ENCODE measurements at regions not wholly inside any gene's neighbourhood (a gene's known extent, or its start where the extent isn't known, plus 50 kb on each side); places are given as distances from the start of the nearest gene placed in this dataset.

DNA sequence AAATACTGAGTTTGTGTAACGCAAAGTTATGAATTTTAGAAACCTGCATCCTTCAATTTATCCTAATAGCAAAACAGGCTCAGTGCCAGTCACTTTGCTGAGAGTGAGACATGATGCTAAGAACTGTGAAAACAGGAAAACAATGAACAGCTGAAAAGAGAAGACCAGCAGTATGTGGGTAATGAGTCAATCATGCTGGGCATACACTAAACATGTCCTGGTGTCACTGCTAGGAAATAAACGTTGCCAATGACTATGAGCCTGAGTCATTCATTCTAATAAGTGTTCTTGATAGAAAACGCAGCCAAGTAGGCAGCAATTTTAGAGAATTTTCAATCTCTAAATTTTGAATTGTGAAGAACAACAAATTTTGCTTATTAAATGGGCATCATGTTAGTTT, 237.3 kb downstream of the GALR1 start:
- peaks cover 0 to 11% (median 7%) of the 10 kb centered on the region in 4 donors for H3K9me3 ChIP-seq
- no peak for DNase-seq
- intact Hi-C loops (cut with DNase I; ENCODE audit: low total_unique reads): no loop called here
- peaks cover 0 to 9% (median 0%) of the 10 kb centered on the region in 3 donors for H3K27me3 ChIP-seq
- no peaks in the 10 kb centered on the region for H3K36me3 ChIP-seq
- TF ChIP-seq, protein P1, sequence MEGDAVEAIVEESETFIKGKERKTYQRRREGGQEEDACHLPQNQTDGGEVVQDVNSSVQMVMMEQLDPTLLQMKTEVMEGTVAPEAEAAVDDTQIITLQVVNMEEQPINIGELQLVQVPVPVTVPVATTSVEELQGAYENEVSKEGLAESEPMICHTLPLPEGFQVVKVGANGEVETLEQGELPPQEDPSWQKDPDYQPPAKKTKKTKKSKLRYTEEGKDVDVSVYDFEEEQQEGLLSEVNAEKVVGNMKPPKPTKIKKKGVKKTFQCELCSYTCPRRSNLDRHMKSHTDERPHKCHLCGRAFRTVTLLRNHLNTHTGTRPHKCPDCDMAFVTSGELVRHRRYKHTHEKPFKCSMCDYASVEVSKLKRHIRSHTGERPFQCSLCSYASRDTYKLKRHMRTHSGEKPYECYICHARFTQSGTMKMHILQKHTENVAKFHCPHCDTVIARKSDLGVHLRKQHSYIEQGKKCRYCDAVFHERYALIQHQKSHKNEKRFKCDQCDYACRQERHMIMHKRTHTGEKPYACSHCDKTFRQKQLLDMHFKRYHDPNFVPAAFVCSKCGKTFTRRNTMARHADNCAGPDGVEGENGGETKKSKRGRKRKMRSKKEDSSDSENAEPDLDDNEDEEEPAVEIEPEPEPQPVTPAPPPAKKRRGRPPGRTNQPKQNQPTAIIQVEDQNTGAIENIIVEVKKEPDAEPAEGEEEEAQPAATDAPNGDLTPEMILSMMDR (IDR thresholded peaks at IDR 0.05): no peak
- H3K27ac ChIP-seq: no peak overlapping the region
- H3K4me3 ChIP-seq: no peak overlapping the region
- H3K4me1 ChIP-seq: no peaks in the 10 kb centered on the region
- WGBS, 5 donors: 68 to 80% (median 75%) methylated on average over 3 of the region's 3 CpGs

DNA sequence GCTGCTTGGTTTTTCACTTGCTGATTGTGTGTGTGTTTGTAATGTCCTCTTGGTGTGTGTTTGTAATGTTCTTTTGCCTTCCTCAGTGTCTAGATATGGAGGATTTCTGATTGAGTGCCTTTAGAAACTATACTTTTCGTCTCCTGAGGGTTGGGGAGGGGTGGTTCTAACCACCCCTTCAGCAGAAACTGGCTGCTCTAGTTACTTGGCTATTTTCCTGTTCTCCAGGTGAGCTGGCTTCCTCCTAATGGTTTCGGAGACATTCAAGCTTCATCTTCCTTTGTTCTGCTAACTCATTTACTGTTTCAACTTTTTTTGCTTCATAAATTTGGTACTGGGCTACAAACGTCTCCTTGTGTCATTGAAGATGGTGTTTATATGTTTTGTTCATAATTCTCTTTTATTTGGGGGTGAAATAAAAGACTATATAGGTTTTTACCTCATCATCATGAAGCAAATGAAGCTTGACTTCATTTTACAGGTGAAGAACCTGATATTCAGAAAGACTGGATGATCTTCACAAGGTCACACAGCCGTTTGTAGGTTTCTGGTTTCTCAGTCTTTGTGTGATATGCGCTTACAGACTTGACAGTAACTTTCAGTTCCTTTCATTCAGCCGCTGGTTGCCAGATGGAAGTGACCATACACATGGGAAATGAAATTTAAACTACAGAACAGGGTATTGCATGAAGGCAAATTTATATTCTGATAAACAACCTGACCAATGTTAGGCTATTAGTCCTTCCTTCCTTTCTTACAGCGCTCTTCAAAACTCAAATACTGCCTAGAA, 238.5 kb downstream of the GALR1 start:
- intact Hi-C loops (cut with DNase I; ENCODE audit: low total_unique reads): no loop called here
- no peaks in the 10 kb centered on the region for H3K4me1 ChIP-seq
- WGBS, 5 donors: 65 to 81% (median 74%) methylated on average over 7 of the region's 7 CpGs
- no peak for TF ChIP-seq POLR2AphosphoS5 (IDR thresholded peaks at IDR 0.05)
- TF ChIP-seq, protein P1 (IDR thresholded peaks at IDR 0.05): no peak
- no peak for TF ChIP-seq POLR2A (IDR thresholded peaks at IDR 0.05)
- no peak for TF ChIP-seq EP300 (IDR thresholded peaks at IDR 0.05)
- no peak overlapping the region for H3K4me3 ChIP-seq
- DNase-seq: no peak
- H3K36me3 ChIP-seq: no peaks in the 10 kb centered on the region
- peaks cover 0 to 9% (median 0%) of the 10 kb centered on the region in 3 donors for H3K27me3 ChIP-seq
- no peak overlapping the region for H3K27ac ChIP-seq
- peaks cover 0 to 11% (median 7%) of the 10 kb centered on the region in 4 donors for H3K9me3 ChIP-seq

DNA sequence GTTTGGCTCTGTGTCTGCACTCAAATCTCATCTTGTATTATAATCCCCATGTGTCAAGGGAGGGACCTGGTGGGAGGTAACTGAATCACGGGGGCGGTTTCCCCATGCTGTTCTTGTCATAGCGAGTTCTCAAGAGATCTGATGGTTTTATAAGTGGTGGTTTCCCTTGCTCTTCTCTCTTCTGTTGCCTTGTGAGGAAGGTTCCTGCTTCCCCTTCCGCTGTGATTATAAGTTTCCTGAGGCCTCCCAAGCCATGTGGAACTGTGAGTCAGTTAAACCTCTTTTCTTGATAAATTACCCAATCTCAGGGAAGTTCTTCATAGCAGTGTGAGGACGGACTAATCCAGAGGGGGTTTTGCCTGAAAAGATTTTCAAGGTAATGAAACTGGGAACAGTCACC, 245.4 kb downstream of the GALR1 start:
- intact Hi-C loops (cut with DNase I; ENCODE audit: low total_unique reads): no loop called here
- TF ChIP-seq POLR2AphosphoS5 (IDR thresholded peaks at IDR 0.05) (no peak), EP300 (IDR thresholded peaks at IDR 0.05) (no peak), POLR2A (IDR thresholded peaks at IDR 0.05) (no peak)
- TF ChIP-seq, protein P1 (IDR thresholded peaks at IDR 0.05): no peak
- WGBS, 5 donors: 40 to 76% (median 59%) methylated on average over 5 of the region's 5 CpGs

DNA sequence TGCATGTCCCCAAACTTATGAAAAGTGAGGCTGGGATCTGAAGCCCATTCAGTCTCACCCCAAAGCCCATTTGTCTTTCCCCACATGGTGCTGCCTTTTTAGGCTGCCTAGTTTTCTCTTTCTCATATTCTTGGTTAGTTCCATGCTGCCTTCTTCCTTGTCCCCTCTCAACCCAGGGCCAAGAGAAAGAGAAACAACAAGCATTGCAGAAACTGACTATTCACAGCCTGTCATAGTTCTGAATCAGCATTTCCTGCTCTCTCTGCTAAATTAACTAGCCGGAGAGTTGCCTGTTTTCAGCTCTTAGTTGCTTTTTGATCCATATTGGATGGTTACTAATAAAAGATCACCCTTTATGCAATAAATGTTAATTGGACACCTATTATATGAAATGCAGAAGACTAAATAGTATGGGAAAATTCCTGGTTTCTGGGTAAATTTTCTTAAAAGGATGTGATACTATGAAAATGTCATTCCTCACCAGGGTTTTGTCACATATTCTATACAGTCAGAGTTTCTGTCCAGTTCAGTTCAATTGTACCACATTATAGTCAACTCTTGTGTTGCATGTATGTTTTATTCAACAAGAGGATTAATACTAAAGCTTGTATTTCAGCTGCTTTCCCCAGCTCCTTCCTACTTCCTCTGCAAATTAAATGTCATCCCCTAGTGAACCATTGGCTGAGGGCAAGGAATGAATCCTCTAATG, 246.5 kb downstream of the GALR1 start:
- DNase-seq: no peak
- TF ChIP-seq, protein P1 (IDR thresholded peaks at IDR 0.05): no peak
- TF ChIP-seq POLR2A (IDR thresholded peaks at IDR 0.05): no peak
- no peak for TF ChIP-seq POLR2AphosphoS5 (IDR thresholded peaks at IDR 0.05)
- no peak for TF ChIP-seq EP300 (IDR thresholded peaks at IDR 0.05)
- Histone ChIP-seq H3K4me1 (no peaks in the 10 kb centered on the region), H3K36me3 (no peaks in the 10 kb centered on the region), H3K27ac (no peak overlapping the region), H3K27me3 (no peaks in the 10 kb centered on the region), H3K4me3 (no peak overlapping the region), H3K9me3 (peaks cover 0 to 9% (median 0%) of the 10 kb centered on the region in 4 donors)
- WGBS, 5 donors: 45 to 73% (median 65%) methylated on average over 1 of the region's 1 CpG
- intact Hi-C loops (cut with DNase I; ENCODE audit: low total_unique reads): no loop called here

More for the DNA sequence above, 245.4 kb downstream of the GALR1 start:
- Histone ChIP-seq H3K4me3 (no peak overlapping the region), H3K27me3 (no peaks in the 10 kb centered on the region), H3K4me1 (no peaks in the 10 kb centered on the region), H3K9me3 (peaks cover 0 to 9% (median 0%) of the 10 kb centered on the region in 4 donors), H3K27ac (no peak overlapping the region), H3K36me3 (no peaks in the 10 kb centered on the region)
- no peak for DNase-seq
